ENCODE measurements at regions not wholly inside any gene's neighbourhood (a gene's known extent, or its start where the extent isn't known, plus 50 kb on each side); places are given as distances from the start of the nearest gene placed in this dataset.

GRCh38 chr18:56319953-56320352 is 318.4 kb downstream of the TXNL1 start:
- ATAC-seq, result no peak
- TF ChIP-seq PPARA (CRISPR knock-in tag; IDR thresholded peaks at IDR 0.05; ENCODE audit: borderline replicate concordance), result no peak
- no peak for TF ChIP-seq GLIS3 (CRISPR knock-in tag; IDR thresholded peaks at IDR 0.05)
- TF ChIP-seq, protein P1, sequence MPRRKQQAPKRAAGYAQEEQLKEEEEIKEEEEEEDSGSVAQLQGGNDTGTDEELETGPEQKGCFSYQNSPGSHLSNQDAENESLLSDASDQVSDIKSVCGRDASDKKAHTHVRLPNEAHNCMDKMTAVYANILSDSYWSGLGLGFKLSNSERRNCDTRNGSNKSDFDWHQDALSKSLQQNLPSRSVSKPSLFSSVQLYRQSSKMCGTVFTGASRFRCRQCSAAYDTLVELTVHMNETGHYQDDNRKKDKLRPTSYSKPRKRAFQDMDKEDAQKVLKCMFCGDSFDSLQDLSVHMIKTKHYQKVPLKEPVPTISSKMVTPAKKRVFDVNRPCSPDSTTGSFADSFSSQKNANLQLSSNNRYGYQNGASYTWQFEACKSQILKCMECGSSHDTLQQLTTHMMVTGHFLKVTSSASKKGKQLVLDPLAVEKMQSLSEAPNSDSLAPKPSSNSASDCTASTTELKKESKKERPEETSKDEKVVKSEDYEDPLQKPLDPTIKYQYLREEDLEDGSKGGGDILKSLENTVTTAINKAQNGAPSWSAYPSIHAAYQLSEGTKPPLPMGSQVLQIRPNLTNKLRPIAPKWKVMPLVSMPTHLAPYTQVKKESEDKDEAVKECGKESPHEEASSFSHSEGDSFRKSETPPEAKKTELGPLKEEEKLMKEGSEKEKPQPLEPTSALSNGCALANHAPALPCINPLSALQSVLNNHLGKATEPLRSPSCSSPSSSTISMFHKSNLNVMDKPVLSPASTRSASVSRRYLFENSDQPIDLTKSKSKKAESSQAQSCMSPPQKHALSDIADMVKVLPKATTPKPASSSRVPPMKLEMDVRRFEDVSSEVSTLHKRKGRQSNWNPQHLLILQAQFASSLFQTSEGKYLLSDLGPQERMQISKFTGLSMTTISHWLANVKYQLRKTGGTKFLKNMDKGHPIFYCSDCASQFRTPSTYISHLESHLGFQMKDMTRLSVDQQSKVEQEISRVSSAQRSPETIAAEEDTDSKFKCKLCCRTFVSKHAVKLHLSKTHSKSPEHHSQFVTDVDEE (CRISPR knock-in tag; IDR thresholded peaks at IDR 0.05), result no peak
- no peak for TF ChIP-seq ZNF8 (CRISPR knock-in tag; IDR thresholded peaks at IDR 0.05)
- no peak for TF ChIP-seq TCF4 (CRISPR knock-in tag; IDR thresholded peaks at IDR 0.05; ENCODE audit: borderline replicate concordance)
- TF ChIP-seq, protein P2, sequence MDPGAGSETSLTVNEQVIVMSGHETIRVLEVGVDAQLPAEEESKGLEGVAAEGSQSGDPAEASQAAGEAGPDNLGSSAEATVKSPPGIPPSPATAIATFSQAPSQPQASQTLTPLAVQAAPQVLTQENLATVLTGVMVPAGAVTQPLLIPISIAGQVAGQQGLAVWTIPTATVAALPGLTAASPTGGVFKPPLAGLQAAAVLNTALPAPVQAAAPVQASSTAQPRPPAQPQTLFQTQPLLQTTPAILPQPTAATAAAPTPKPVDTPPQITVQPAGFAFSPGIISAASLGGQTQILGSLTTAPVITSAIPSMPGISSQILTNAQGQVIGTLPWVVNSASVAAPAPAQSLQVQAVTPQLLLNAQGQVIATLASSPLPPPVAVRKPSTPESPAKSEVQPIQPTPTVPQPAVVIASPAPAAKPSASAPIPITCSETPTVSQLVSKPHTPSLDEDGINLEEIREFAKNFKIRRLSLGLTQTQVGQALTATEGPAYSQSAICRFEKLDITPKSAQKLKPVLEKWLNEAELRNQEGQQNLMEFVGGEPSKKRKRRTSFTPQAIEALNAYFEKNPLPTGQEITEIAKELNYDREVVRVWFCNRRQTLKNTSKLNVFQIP (CRISPR knock-in tag; IDR thresholded peaks at IDR 0.05; ENCODE audit: borderline replicate concordance, low read depth), result no peak
- TF ChIP-seq ZFP30 (CRISPR knock-in tag; IDR thresholded peaks at IDR 0.05), result no peak
- no peak for TF ChIP-seq OSR1 (CRISPR knock-in tag; IDR thresholded peaks at IDR 0.05)
- no peak for TF ChIP-seq PATZ1 (CRISPR knock-in tag; IDR thresholded peaks at IDR 0.05; ENCODE audit: borderline replicate concordance)
- no peak for TF ChIP-seq TOX (CRISPR knock-in tag; IDR thresholded peaks at IDR 0.05; ENCODE audit: borderline replicate concordance)
- TF ChIP-seq ISL1 (CRISPR knock-in tag; IDR thresholded peaks at IDR 0.05), result no peak
- TF ChIP-seq CSDC2 (CRISPR knock-in tag; IDR thresholded peaks at IDR 0.05), result no peak
- no peak for TF ChIP-seq ZNF70 (CRISPR knock-in tag; IDR thresholded peaks at IDR 0.05)
- TF ChIP-seq ARNTL (CRISPR knock-in tag; IDR thresholded peaks at IDR 0.05; ENCODE audit: borderline replicate concordance, low read depth), result no peak
- TF ChIP-seq SNAI2 (CRISPR knock-in tag; IDR thresholded peaks at IDR 0.05), result no peak
- no peak for TF ChIP-seq CSRNP3 (CRISPR knock-in tag; IDR thresholded peaks at IDR 0.05)
- TF ChIP-seq, protein P3, sequence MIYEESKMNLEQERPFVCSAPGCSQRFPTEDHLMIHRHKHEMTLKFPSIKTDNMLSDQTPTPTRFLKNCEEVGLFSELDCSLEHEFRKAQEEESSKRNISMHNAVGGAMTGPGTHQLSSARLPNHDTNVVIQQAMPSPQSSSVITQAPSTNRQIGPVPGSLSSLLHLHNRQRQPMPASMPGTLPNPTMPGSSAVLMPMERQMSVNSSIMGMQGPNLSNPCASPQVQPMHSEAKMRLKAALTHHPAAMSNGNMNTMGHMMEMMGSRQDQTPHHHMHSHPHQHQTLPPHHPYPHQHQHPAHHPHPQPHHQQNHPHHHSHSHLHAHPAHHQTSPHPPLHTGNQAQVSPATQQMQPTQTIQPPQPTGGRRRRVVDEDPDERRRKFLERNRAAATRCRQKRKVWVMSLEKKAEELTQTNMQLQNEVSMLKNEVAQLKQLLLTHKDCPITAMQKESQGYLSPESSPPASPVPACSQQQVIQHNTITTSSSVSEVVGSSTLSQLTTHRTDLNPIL (CRISPR knock-in tag; IDR thresholded peaks at IDR 0.05; ENCODE audit: low read depth), result no peak
- no peak for TF ChIP-seq ESRRG (CRISPR knock-in tag; IDR thresholded peaks at IDR 0.05)
- TF ChIP-seq ZNF565 (CRISPR knock-in tag; conservative IDR thresholded peaks at IDR 0.05; ENCODE audit: low read depth), result no peak

DNA sequence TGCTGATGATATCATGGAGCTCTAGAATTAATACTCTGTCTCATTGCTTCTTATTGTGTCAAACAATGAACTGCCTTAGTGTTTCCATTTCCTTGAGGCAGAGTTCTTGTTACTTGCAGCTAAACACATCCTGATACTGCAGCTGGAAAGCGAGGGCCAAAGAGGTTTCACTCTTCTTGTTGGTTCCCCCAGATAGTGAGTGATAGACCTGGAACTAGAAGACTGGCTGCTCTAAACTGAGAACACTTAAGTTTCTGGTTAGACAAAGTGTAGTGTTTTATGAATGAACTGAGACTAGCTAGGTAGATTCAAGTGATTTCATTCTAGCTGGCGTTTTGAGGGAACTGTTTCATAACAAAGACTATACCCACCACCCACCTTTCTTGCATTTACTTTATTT is 321.7 kb downstream of the TXNL1 start:
- no peak for ATAC-seq
- TF ChIP-seq TOX (CRISPR knock-in tag; IDR thresholded peaks at IDR 0.05; ENCODE audit: borderline replicate concordance) (no peak), ZNF70 (CRISPR knock-in tag; IDR thresholded peaks at IDR 0.05) (no peak), TCF4 (CRISPR knock-in tag; IDR thresholded peaks at IDR 0.05; ENCODE audit: borderline replicate concordance) (no peak), PPARA (CRISPR knock-in tag; IDR thresholded peaks at IDR 0.05; ENCODE audit: borderline replicate concordance) (no peak), ZFP3 (CRISPR knock-in tag; IDR thresholded peaks at IDR 0.05) (no peak), OSR1 (CRISPR knock-in tag; IDR thresholded peaks at IDR 0.05) (no peak), PATZ1 (CRISPR knock-in tag; IDR thresholded peaks at IDR 0.05; ENCODE audit: borderline replicate concordance) (no peak), BACH2 (CRISPR knock-in tag; IDR thresholded peaks at IDR 0.05; ENCODE audit: borderline replicate concordance) (no peak), CSRNP3 (CRISPR knock-in tag; IDR thresholded peaks at IDR 0.05) (no peak), SNAI2 (CRISPR knock-in tag; IDR thresholded peaks at IDR 0.05) (no peak)

Data from SK-N-SH treated with all-trans-retinoic acid at 6 μM for 48 hours (cell line).